Limb (tissue), 2 donors: ENCODE measurements at regions not wholly inside any gene's neighbourhood (a gene's known extent, or its start where the extent isn't known, plus 50 kb on each side); places are given as distances from the start of the nearest gene placed in this dataset.

Source experiments
- DNase-seq, 2 donors: peaks; one replicate each; pipeline ENCODE4 v3.0.0-alpha.2; 2016; ENCODE audit errors: extremely low spot score in 2 of 2

GRCh38 chr12:66960006-66960405 lies 281.1 kb upstream of the GRIP1 start:
- DNase-seq: no peak

GRCh38 chr12:66960704-66961690 lies 282.1 kb upstream of the GRIP1 start:
- no peak for DNase-seq

GRCh38 chr12:66962290-66962689 lies 283.4 kb upstream of the GRIP1 start:
- no peak for DNase-seq

GRCh38 chr12:66963901-66964300 lies 285.0 kb upstream of the GRIP1 start:
- no peak for DNase-seq

- DNase-seq: no peak
These were observed 285.8 kb upstream of the GRIP1 start for GRCh38 chr12:66964629-66965028.

- no peak for DNase-seq
These were observed 286.7 kb upstream of the GRIP1 start for GRCh38 chr12:66965621-66966020.

- no peak for DNase-seq
These were observed 292.9 kb upstream of the GRIP1 start for GRCh38 chr12:66971816-66972215.

GRCh38 chr12:66976526-66976925 lies 292.6 kb upstream of the CAND1 start:
- no peak for DNase-seq

GRCh38 chr12:66978802-66979201 lies 290.4 kb upstream of the CAND1 start:
- DNase-seq: no peak

- DNase-seq: no peak
These were observed 289.9 kb upstream of the CAND1 start for GRCh38 chr12:66979251-66979650.

GRCh38 chr12:66984077-66984476 lies 285.1 kb upstream of the CAND1 start:
- no peak for DNase-seq

GRCh38 chr12:66984962-66985361 lies 284.2 kb upstream of the CAND1 start:
- no peak for DNase-seq

GRCh38 chr12:66999141-66999540 lies 270.0 kb upstream of the CAND1 start:
- no peak for DNase-seq

GRCh38 chr12:67001251-67001650 lies 267.9 kb upstream of the CAND1 start:
- DNase-seq: no peak

- DNase-seq: no peak
These were observed 266.4 kb upstream of the CAND1 start for GRCh38 chr12:67002720-67003119.

- DNase-seq: no peak
These were observed 262.5 kb upstream of the CAND1 start for GRCh38 chr12:67006610-67007009.

- DNase-seq: no peak
These were observed 254.5 kb upstream of the CAND1 start for GRCh38 chr12:67014642-67015041.

- DNase-seq: no peak
These were observed 251.1 kb upstream of the CAND1 start for GRCh38 chr12:67018105-67018504.

GRCh38 chr12:67019070-67019469 lies 250.1 kb upstream of the CAND1 start:
- DNase-seq: peak in 1 of 2 donors; percentile 29

GRCh38 chr12:67025543-67026114 lies 243.5 kb upstream of the CAND1 start:
- DNase-seq: peak in 1 of 2 donors; percentile 47

- no peak for DNase-seq
These were observed 242.5 kb upstream of the CAND1 start for GRCh38 chr12:67026487-67027246.

- DNase-seq: no peak
These were observed 240.6 kb upstream of the CAND1 start for GRCh38 chr12:67028529-67028928.
